ENCODE measurements at regions not wholly inside any gene's neighbourhood (a gene's known extent, or its start where the extent isn't known, plus 50 kb on each side); places are given as distances from the start of the nearest gene placed in this dataset.

GRCh38 chr15:31897746-31898145 is 132.6 kb upstream of the CHRNA7 start:
- POLR2A ChIA-PET: no interaction called here
- CTCF ChIA-PET: no interaction called here
- no peak for TF ChIP-seq CTCF (IDR thresholded peaks at IDR 0.05; ENCODE audit: control extremely low read depth, extremely low read depth, low read depth, missing control alignments)
- no peak for DNase-seq (ENCODE audit: extremely low spot score)

- TF ChIP-seq CTCF (IDR thresholded peaks at IDR 0.05; ENCODE audit: control extremely low read depth, extremely low read depth, low read depth, missing control alignments): no peak
- POLR2A ChIA-PET: no interaction called here
- no peak for DNase-seq (ENCODE audit: extremely low spot score)
- CTCF ChIA-PET: no interaction called here
Observed at GRCh38 chr15:31901501-31901900, 128.8 kb upstream of the CHRNA7 start.

DNA sequence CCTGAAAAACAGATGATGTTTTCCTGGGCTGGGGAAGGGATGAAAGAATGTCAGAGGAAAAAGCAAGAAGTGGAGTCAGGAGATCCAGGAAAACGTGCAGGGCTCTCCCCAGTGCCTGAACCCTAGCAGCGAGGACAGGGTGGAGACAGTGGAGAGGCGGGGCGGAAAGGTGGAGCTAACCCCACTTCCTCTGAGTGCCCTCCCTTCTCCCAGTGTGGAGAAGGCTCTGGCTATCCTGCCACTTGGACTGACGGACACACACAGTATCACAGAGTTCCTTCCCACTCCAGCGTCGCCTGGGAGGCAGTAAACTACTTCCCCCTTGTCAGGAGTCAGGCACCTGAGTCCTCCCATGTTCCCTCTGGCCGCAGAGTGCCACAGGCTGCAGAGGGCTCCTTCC is 125.3 kb upstream of the CHRNA7 start:
- ChIA-PET CTCF (no interaction called here), POLR2A (no interaction called here)
- TF ChIP-seq CTCF (IDR thresholded peaks at IDR 0.05; ENCODE audit: control extremely low read depth, extremely low read depth, low read depth, missing control alignments): no peak
- no peak for DNase-seq (ENCODE audit: extremely low spot score)

DNA sequence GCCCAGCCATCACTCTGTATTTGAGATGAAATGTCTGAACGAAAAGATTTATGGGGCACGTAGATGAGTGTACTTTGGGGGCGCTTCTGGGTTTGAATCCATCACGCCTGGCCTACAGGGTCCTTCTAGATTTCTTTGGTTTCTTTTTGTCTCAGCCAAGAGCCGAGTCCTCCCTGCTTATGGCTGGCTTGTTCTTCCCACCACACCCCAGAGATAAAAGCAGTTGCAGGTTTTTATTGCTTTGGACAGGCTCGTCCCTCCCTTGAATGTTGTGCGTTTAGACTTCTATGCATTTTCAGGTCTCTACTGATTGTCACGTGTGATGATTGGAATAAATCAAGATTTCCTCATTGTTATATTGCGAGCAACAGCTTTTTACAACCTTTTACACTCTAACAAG is 104.8 kb upstream of the CHRNA7 start:
- CTCF ChIA-PET: no interaction called here
- POLR2A ChIA-PET: no interaction called here
- DNase-seq (ENCODE audit: extremely low spot score): no peak

GRCh38 chr15:31930967-31931366 is 99.3 kb upstream of the CHRNA7 start:
- CTCF ChIA-PET: interaction anchor here (1.8 kb wide), 1 partner anchor 21 kb away, joined by 5 read pairs; no protein-coding TSS in a partner anchor
- no peak for TF ChIP-seq CTCF (IDR thresholded peaks at IDR 0.05; ENCODE audit: control extremely low read depth, extremely low read depth, low read depth, missing control alignments)
- no peak for DNase-seq (ENCODE audit: extremely low spot score)
- POLR2A ChIA-PET: no interaction called here

More for the DNA sequence above, 104.8 kb upstream of the CHRNA7 start:
- TF ChIP-seq CTCF (IDR thresholded peaks at IDR 0.05; ENCODE audit: control extremely low read depth, extremely low read depth, low read depth, missing control alignments): no peak

- CTCF ChIA-PET: no interaction called here
- POLR2A ChIA-PET: no interaction called here
- DNase-seq (ENCODE audit: extremely low spot score): no peak
- TF ChIP-seq CTCF (IDR thresholded peaks at IDR 0.05; ENCODE audit: control extremely low read depth, extremely low read depth, low read depth, missing control alignments): no peak
Observed at GRCh38 chr15:31932576-31932975, 97.7 kb upstream of the CHRNA7 start.

GRCh38 chr15:31934821-31935220 is 95.5 kb upstream of the CHRNA7 start:
- ChIA-PET CTCF (no interaction called here), POLR2A (no interaction called here)
- no peak for DNase-seq (ENCODE audit: extremely low spot score)
- TF ChIP-seq CTCF (IDR thresholded peaks at IDR 0.05; ENCODE audit: control extremely low read depth, extremely low read depth, low read depth, missing control alignments): no peak

Data from GM10248 (cell line).